Epithelial cell of prostate (primary cell): ENCODE measurements at regions not wholly inside any gene's neighbourhood (a gene's known extent, or its start where the extent isn't known, plus 50 kb on each side); places are given as distances from the start of the nearest gene placed in this dataset.

Source experiments
- DNase-seq: peaks from one replicate; pipeline ENCODE4 v3.0.0-alpha.2; 2011; ENCODE audit warnings: low read depth, low spot score
- H3K27ac ChIP-seq: fragments of 450-650 bp; 2 replicates; pipeline ENCODE4 v1.5.1; 2017; ENCODE audit warnings: mild to moderate bottlenecking

GRCh38 chr14:97366400-97366799 lies 569.2 kb downstream of the VRK1 start:
- DNase-seq: no peak
- H3K27ac ChIP-seq: no peak overlapping the region

GRCh38 chr14:97367278-97367677 lies 570.1 kb downstream of the VRK1 start:
- DNase-seq: no peak
- H3K27ac ChIP-seq: no peak overlapping the region

GRCh38 chr14:97368049-97368448 lies 570.9 kb downstream of the VRK1 start:
- no peak for DNase-seq
- H3K27ac ChIP-seq: no peak overlapping the region

- no peak for DNase-seq
- H3K27ac ChIP-seq: no peak overlapping the region
Observed at GRCh38 chr14:97368900-97369564, 571.9 kb downstream of the VRK1 start.

- no peak for DNase-seq
- no peak overlapping the region for H3K27ac ChIP-seq
Observed at GRCh38 chr14:97369901-97370300, 572.7 kb downstream of the VRK1 start.

GRCh38 chr14:97376310-97376709 lies 579.1 kb downstream of the VRK1 start:
- no peak overlapping the region for H3K27ac ChIP-seq
- DNase-seq: no peak

GRCh38 chr14:97377550-97377949 lies 580.4 kb downstream of the VRK1 start:
- no peak overlapping the region for H3K27ac ChIP-seq
- DNase-seq: no peak

GRCh38 chr14:97379091-97379531 lies 581.9 kb downstream of the VRK1 start:
- H3K27ac ChIP-seq: no peak overlapping the region
- DNase-seq: no peak

- DNase-seq: peak; percentile 62
Observed at GRCh38 chr14:97380539-97380941, 583.4 kb downstream of the VRK1 start.

GRCh38 chr14:97381309-97381708 lies 584.1 kb downstream of the VRK1 start:
- no peak overlapping the region for H3K27ac ChIP-seq

More at GRCh38 chr14:97380539-97380941, 583.4 kb downstream of the VRK1 start:
- H3K27ac ChIP-seq: no peak overlapping the region

GRCh38 chr14:97382616-97383226 lies 585.5 kb downstream of the VRK1 start:
- DNase-seq: no peak
- H3K27ac ChIP-seq: no peak overlapping the region

More at GRCh38 chr14:97381309-97381708, 584.1 kb downstream of the VRK1 start:
- DNase-seq: no peak

- no peak for DNase-seq
- H3K27ac ChIP-seq: no peak overlapping the region
Observed at GRCh38 chr14:97385727-97386126, 588.5 kb downstream of the VRK1 start.

GRCh38 chr14:97387252-97387874 lies 590.2 kb downstream of the VRK1 start:
- no peak for DNase-seq
- H3K27ac ChIP-seq: no peak overlapping the region

- no peak overlapping the region for H3K27ac ChIP-seq
- DNase-seq: no peak
Observed at GRCh38 chr14:97388408-97388807, 591.2 kb downstream of the VRK1 start.

GRCh38 chr14:97390096-97390724 lies 593.0 kb downstream of the VRK1 start:
- no peak for DNase-seq
- H3K27ac ChIP-seq: no peak overlapping the region

GRCh38 chr14:97393244-97393643 lies 596.1 kb downstream of the VRK1 start:
- DNase-seq: no peak
- no peak overlapping the region for H3K27ac ChIP-seq

- DNase-seq: no peak
- H3K27ac ChIP-seq: no peak overlapping the region
Observed at GRCh38 chr14:97395068-97395467, 597.9 kb downstream of the VRK1 start.

GRCh38 chr14:97401714-97402113 lies 604.5 kb downstream of the VRK1 start:
- DNase-seq: no peak
- no peak overlapping the region for H3K27ac ChIP-seq

GRCh38 chr14:97402279-97402678 lies 605.1 kb downstream of the VRK1 start:
- no peak overlapping the region for H3K27ac ChIP-seq
- DNase-seq: no peak

- no peak overlapping the region for H3K27ac ChIP-seq
- no peak for DNase-seq
Observed at GRCh38 chr14:97407701-97408407, 610.7 kb downstream of the VRK1 start.
